HG02571 (cell line): ENCODE measurements at regions not wholly inside any gene's neighbourhood (a gene's known extent, or its start where the extent isn't known, plus 50 kb on each side); places are given as distances from the start of the nearest gene placed in this dataset.

Experiments used
- ATAC-seq: cut with Tn5 transposase; IDR thresholded peaks from one replicate; pipeline ENCODE4 v1.9.1; 2021; ENCODE audit warnings: mild to moderate bottlenecking, moderate library complexity; ENCODE audit not compliant: unreplicated experiment

DNA sequence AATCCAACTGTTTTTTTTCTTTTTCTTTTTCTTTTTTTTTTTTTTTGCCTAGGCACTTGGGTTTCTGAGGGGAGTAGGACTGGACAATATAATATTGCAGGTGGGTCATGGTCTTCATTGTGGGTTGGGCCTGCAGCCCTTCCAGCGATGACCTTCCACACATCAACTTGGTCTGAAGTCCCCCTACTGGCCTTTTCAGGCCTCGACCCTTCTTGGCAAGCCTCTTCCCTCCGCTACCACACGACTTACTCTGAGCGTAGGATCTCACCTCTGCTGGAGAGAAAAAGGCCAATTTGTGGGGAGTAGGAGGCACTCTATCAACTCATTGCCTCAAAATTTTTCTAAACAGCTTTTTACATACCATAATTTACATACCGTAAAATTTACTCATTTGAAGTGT, 51.1 kb upstream of the GRIK3 start:
- ATAC-seq = no peak

DNA sequence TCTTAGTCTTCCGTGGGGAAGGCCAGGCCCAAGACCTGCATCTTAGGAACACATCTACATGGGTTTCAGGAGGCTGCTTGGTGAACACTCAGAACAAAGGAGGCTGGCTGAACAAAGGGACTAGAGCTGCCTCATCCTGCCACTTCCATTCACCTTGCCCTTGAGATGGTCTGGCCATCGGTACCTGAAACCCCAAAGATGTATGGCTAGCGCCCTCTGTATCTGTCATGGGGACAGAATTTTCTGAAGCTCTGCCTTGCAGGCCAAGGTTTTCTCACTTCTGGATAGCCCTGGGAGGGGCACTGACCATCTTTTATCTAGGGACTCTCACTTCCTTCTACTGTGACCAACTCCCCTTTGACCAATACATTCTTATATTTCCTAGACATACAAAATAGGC, 55.4 kb upstream of the GRIK3 start:
- ATAC-seq = no peak

DNA sequence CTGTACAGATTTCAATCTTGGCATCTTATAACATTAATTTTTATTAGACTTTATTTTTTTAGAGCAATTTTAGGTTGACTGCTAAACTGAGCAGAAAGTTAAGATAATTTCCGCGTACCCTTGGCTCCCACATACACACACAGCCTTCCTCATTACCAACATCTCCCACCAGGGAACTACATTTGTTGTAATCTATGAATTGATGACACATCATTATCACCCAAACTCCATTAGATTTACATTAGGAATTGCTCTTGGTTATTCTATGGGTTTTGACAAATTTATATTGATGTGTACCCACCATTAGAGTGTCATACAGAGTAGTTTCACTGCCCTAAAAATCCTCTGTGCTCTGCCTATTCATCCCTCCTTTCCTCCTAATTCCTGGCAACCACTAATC, 56.4 kb upstream of the GRIK3 start:
- ATAC-seq = no peak

DNA sequence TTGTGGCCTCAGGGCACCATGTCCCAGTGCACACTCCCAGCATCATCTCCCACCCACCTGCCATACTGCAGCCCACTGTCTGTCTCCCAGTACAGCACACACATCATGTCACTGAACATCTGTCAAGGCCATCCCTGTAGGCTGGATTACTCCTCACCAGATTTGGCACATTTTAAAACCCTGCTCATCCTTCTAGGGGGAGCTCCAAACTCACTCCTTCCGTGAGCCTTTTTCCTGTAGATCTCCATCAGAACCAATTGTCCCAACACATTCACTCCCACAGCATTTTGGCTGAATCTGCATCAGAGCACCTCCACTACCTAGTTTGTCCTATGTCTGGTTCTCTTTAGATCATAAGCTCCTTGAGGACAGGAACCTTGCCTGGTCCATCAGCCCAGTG, 58.6 kb upstream of the GRIK3 start:
- no peak for ATAC-seq

DNA sequence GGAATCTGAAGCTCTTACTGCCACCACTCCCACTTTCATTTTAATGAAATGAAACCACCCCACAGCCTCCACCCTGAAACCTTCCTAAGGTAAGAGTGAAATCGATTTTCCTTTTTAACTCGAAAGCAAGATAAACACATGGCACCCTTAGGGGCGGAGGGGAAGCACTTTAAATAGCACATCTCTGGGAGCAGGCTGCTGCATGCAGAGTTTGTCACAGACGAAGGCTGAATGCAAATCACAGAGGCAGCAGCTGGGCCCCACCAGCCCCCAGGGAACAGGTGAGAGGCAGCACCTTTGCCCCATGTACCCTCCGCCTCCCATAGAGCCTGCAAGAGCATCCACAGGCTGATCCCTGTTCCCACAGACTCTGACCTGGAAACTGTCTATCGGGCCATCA, 60.0 kb upstream of the GRIK3 start:
- no peak for ATAC-seq

DNA sequence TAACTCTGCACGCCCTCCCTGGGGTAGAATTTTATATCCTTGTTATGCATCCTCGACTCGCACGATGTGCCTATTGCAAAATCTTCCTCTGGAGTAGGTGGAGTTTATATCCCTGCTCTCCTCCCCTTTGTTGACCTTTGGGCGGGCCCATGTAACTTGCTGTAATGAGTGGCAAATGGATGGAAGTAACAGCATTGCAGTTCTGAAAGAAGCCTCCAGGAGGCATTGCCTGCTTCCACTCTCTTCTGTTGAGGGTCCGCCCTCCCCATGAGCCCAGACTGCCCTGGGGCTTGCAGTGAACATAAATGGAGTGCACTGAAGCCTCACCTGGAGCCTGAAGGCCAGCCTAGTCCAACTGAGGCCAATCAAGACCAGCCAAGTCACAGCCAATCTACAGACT, 62.2 kb upstream of the GRIK3 start:
- no peak for ATAC-seq

DNA sequence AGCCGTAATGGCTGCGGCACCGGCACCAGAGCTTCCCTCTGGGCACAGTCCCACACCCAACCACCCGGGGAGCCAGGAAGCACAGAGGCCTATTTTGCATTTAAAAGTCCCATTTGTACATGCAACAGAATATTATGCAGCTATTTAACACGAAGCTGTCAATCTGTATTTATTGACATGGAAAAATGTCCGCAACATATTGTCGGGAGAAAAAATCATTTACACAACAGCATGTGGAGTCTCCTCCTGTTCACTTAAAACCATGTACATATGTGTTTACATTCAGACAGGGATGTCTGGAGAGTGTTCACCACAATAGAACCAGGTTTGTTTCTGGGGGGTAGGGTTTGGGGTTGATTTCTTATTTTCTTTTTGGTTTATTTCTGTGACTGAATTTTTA, 63.4 kb upstream of the GRIK3 start:
- no peak for ATAC-seq

DNA sequence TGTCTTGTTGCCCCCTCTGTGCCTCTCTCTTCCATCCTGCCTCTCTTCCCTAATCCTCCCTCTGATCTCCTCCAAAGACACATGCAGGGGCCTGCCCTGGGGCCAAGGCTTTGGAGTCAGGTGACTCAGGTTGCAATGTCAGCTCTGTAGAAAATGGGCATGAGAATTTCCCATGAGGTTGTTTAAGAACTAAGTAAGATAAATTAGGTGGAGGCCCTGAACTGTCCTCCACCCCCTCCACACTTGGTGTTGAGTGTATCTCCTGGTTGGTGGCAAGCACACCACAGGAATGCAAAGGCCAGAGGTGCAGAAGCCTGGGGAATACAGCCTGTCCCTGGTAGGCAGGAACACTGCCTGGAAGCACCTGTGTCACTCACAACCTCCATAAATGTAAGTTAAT, 63.9 kb upstream of the GRIK3 start:
- ATAC-seq = no peak

DNA sequence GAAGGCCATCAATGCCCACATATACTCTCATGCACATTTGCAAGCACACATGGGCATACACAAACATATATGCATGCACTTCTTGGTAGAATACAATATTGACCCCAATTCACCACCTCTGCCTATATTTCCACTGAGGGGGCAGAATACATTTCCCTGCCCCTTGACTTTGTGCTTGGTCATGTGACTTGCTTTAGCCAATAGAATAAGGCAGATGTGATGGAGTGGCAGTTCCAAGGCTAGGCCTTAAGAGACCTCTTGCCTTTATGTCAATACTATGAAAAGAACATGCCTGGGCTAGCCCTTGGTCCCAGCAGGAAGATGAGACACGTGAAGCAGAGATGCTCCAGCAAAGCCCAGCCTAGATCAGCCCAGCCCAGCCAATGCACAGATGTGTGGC, 66.0 kb upstream of the GRIK3 start:
- no peak for ATAC-seq

DNA sequence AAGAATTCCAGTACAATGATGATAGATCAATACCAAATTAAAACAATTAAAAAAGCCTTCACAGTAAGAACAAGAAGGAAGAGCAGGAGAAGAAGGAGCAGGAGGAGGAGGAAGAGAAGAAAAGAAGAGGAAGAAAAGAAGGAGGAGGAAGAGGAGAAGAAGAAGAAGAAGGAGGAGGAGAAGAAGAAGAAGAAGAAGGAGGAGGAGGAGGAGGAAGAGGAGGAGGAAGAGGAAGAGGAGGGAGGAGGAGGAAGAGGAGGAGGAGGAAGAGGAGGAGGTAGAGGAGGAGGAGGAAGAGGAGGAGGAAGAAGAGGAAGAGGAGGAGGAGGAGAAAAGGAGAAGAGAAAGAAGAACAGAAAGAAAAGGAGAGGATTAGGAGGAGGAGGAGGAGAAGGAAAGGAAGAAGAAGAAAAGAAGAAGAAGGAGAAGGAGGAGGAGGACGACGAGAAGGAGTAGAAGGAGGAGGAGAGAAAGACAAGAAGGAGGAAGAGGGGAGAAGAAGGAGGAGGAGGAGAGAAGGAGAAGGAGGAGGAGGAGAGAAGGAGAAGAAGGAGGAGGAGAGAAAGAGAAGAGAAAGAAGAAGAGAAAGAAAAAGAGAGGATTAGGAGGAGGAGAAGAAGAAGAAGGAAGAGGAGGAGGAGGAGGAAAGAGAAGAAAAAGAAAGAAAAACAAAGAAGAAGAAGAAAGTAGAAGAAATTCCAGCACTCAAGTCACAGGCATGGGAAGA, 68.5 kb upstream of the GRIK3 start:
- no peak for ATAC-seq

DNA sequence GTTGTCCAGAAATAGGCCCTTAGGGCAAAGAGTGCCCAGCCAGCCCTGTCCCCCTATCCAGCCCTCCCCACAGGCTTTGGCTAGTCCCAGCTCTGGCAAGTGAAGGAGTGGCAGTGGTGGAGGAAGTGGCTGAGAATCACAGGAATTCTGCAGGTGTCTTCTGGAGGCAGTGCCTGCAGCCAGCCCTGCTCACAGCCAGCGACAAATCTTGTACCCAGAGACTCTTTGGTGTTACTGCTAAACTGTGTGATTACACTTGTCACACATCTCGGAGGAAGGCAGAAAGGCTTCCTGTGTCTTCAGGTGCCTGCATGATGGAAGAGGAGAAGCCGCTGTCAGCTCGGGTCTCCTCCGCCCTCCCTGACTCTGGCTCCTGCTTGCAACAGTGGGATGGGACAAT, 71.6 kb upstream of the GRIK3 start:
- no peak for ATAC-seq

DNA sequence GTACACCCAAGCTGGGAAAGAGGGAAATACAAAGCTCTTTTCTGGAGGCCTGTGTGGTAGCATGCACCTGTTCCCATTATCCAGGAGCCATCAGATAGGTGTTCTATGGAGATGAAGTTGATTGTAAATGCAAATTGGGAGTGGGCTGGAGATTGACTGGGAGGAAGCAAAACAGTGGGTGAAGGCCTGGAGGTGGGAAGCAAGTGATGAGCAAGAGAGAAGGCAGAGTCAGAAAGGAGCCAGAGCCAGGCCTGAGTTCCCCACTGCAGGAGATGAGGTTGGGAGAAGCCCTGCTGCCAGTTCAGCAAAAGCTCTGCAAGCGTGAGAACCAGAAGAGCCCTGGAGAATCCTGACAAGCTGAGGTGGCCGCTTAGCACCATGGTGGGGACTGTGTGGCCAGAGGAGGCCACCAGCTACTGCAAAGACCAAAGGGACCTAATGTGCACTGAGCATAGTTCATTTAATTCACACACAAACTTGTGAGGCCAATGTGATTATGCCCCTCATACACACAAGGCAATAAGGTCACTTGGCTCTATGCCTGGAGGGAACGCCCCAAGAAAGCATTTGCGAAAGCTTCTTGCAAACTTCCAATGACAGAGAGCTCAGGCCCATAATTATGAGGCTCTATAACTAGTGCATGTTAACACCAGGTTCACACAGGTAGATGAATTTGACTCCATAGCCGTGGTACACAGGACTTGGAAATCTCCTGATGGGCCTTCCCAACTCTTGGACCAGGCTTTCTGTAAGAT, 73.0 kb upstream of the GRIK3 start:
- ATAC-seq = no peak

DNA sequence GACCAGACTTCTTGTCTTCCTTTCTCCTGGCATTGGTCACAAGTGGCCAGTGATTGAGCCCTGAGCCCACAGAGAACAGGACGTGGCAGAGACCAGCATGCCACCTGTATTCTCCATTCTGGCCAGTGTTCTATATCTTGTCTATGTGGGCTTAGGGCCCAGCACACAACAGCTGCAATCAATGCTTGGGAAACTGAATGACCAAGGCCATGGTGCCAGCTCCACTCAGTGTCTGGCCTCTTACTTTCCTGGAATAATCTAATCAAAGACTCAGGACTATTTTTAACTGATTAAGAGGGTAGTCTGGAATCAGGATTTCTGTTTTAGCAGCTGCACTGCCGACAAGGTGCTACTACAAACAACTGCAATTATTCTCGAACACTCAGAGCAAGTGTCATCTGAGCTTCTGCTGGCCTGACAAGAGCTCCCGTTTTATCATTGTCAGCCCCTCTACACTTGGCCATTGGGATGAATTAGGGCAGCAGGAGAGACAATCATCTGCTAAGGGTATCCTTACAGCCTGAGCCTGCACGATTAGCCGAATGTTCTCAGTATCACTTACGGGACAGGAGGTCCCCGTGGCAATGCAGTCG, 74.4 kb upstream of the GRIK3 start:
- no peak for ATAC-seq

DNA sequence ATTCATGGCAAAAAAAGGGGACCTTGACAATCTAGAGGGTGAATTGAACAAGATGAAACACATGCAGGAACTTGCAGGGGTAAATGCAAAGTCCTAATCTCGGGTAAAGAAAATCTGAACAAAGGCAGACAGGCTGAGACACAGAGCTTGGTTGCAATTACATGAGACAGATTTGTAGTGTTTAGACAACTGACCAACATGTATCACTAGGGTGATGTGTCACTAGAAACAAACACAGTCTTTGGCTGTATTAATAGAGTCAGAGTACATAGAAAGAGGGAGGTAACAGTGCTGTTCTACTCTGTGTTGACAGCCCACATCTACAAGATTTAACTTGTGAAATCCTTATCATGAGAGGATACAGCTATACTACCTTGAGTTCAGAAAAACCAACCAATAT, 78.1 kb upstream of the GRIK3 start:
- no peak for ATAC-seq

DNA sequence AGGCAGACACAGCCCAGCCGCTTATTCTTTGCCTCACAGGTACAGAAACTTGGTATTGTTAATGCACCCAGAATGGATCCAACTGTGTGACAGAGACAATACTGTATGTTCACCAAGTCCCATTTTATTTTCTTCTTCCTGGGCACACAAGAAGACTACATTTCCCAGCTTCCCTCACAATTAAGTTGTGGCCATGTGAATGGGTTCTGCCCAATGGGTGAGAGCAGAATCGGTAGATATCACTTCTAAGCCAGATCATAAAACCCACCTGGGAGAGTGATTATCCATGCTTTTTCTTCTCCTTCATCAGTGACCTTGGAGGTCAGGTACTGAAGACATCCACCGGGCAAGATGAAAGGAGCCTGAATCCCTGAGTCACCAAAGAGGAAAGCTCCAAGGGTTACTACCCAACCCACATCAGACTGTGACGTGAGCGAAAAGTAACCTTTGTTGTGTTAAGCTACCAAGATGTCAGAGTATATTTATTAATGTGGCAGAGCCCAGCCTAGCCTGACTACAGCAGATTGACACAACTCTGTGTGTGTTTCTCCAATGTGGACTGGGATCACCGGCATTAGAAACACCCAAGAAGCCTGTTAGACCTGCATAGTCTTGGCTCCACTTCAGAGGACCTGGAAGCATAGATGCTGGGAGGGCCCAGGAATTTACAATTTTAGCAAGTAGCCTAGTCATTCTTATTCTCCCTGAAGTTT, 79.1 kb upstream of the GRIK3 start:
- ATAC-seq = no peak

DNA sequence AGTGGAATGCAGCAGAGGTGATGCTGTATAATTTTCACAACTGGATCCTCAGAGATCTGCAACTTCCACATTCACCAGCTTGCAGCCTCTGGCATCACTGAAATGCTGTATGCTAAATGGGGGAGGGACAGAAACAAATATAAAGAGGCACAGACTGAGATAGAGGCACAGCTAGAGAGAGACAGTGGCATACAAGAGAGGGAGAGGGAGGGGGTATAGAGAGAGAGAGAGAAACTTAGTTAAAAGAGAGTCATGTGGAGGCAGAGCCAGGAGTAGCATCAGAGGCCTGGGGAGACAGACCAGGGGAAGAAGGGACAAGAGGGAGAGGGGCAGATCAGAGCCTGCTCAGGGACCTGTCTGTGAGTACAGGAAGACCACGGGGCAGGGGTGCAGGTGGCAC, 84.5 kb upstream of the GRIK3 start:
- no peak for ATAC-seq

DNA sequence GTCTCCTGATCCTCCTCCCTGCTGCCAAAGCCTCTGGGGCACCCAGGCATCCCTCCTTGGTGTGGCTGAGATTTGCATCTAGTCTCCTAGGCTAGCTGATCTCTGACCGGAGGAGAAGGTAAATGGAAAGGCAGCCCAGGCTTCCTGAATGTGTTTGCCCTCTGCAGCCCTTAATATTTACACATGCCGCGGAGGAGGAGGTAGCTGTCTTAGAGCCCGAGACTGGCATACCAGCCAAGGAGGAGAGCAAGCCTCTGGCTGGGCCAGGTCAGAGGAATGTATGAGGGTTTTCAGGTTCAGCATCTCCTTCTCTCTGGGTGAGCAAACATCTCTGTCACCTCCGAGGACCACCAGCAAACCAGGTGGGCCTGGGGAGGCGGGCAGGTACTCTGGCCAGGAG, 86.0 kb upstream of the GRIK3 start:
- ATAC-seq = no peak

DNA sequence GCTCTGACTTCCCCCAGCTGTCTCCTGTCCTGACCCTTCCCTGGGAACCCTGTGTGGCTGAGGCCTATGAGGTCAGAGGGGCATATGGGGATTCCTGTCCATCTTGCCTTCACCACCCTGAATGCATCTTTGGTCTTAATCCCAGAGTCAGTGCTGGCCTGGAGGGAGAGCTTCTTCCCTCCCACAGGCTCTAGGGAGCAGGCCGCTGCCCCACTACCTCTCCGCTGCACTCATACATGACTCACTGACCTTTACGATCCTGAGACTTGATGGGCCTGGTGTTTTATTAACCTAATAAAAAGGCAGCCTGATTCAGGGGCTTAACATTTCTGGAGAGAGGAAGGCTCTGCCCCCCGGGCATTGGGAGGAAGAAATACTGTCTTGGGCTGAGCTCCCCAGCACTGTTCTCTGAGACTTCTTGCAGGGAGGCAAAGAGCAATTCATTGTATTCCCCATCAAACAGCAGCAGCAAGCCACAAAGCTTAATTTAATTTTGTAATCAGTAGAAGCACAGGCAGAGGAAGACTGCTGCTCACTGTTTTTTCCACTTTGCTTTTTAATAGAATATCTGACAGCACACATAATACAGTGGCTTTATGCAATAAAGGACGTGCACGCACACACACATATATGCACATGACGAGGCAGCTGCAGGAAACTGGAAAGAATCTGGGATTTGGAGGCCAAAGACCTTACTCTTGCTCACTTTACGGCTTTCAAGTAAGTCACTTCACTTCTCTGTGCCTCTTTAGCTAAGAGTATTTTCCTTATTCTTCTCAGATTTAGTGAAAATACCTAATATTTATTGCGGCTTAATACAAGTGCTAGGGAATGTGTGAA, 89.2 kb upstream of the GRIK3 start:
- ATAC-seq = no peak

DNA sequence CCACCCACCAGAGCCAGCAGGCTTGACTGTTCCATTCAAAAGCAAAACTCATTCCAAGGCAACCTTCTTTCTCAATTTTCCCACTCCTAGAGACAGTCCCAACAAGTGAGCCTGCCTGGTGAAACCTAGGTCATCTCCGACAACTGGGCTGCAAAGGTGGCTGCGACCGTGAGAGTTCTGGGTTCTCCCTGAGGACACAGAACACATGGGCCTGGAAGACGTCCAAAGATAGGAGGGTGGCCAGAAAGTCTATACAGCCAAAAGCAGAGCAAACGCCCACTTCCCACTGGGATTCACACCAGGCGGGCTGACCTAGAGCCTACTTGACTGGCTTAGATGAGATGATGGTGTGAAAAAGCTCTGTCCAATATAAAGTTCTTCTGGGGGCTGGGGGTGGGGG, 90.2 kb upstream of the GRIK3 start:
- ATAC-seq = no peak

DNA sequence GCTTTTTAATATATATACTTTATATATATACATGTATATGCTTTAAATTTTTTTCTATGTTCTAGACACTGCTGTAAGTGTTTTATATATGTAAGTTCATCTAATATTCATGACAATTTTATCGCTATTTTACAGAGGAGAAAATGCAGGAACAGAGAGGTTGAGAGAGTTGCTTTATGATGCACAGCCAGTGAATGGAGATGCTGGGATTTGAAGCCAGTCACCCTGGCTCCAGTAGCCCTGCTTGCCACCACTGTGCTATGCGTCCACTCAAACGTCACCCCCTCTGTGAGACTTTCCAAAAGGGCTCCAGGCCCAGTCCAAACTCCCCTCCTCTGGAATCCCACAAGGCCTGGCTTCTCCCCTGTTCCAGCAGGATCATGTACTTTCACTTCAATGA, 91.0 kb upstream of the GRIK3 start:
- no peak for ATAC-seq

DNA sequence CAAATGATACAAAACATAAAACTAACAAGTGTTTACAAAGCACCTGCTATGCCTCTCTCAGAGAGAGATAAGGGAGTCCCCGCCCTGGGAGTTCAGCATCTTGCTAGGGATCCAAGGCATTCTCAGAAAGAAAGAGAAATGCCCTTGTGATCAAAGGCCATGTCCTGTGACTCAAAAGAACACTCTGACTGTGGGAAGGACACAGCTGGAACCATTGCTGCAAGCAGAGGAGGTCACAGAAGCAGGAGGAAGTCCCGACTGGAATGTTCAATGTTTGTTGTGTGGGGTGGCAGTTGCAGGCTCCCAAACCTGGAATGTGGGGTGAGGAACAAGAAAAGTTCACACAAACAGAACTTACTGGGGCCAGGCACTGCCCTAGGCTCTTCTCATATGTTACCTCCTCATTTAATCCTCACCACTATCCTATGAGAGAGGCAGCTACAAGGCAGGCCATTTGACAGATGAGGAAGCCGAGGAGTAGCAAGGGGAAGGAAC, 93.0 kb upstream of the GRIK3 start:
- ATAC-seq = no peak
